GM19463 (cell line): ENCODE measurements at regions not wholly inside any gene's neighbourhood (a gene's known extent, or its start where the extent isn't known, plus 50 kb on each side); places are given as distances from the start of the nearest gene placed in this dataset.
"Not testable (repeated sequence)": the region's sequence is repeated elsewhere in the genome, so short reads cannot be mapped to it uniquely, and the experiment has no call there.

Experiments used
- ATAC-seq: cut with Tn5 transposase; IDR thresholded peaks from one replicate; pipeline ENCODE4 v1.9.1; 2021; ENCODE audit warnings: mild to moderate bottlenecking, moderate library complexity; ENCODE audit not compliant: unreplicated experiment

GRCh38 chr6:115575285-115575684, 485.4 kb downstream of the FRK start:
- ATAC-seq: no peak

- no peak for ATAC-seq
These were observed 486.8 kb downstream of the FRK start for GRCh38 chr6:115573861-115574260.

- no peak for ATAC-seq
These were observed 490.4 kb downstream of the FRK start for GRCh38 chr6:115570331-115570730.

- no peak for ATAC-seq
These were observed 506.6 kb downstream of the FRK start for GRCh38 chr6:115554060-115554459.

GRCh38 chr6:115551527-115551926, 509.2 kb downstream of the FRK start:
- no peak for ATAC-seq

GRCh38 chr6:115545672-115545986, 515.1 kb downstream of the FRK start:
- ATAC-seq: no peak

GRCh38 chr6:115544765-115545671, 515.7 kb downstream of the FRK start:
- no peak for ATAC-seq

GRCh38 chr6:115540077-115540869, 520.4 kb downstream of the FRK start:
- no peak for ATAC-seq

GRCh38 chr6:115539531-115539930, 521.2 kb downstream of the FRK start:
- no peak for ATAC-seq

- ATAC-seq: no peak
These were observed 535.9 kb downstream of the FRK start for GRCh38 chr6:115524821-115525220.

GRCh38 chr6:115521747-115522146, 538.9 kb downstream of the FRK start:
- ATAC-seq: not testable (repeated sequence)

- ATAC-seq: no peak
These were observed 546.0 kb downstream of the FRK start for GRCh38 chr6:115514656-115515055.

GRCh38 chr6:115512923-115513322, 547.8 kb downstream of the FRK start:
- ATAC-seq: no peak

GRCh38 chr6:115511771-115512170, 548.9 kb downstream of the FRK start:
- no peak for ATAC-seq

GRCh38 chr6:115502432-115502831, 558.3 kb downstream of the FRK start:
- ATAC-seq: not testable (repeated sequence)

GRCh38 chr6:115495184-115495583, 565.5 kb downstream of the FRK start:
- ATAC-seq: no peak

- no peak for ATAC-seq
These were observed 573.4 kb downstream of the FRK start for GRCh38 chr6:115487331-115487730.

- ATAC-seq: no peak
These were observed 575.3 kb downstream of the FRK start for GRCh38 chr6:115485400-115485799.

GRCh38 chr6:115480543-115480942, 580.1 kb downstream of the FRK start:
- not testable (repeated sequence) for ATAC-seq

GRCh38 chr6:115474443-115475041, 586.1 kb downstream of the FRK start:
- ATAC-seq: no peak

GRCh38 chr6:115468272-115469005, 592.3 kb downstream of the FRK start:
- ATAC-seq: no peak
